B cell (primary cell): ENCODE measurements at regions not wholly inside any gene's neighbourhood (a gene's known extent, or its start where the extent isn't known, plus 50 kb on each side); places are given as distances from the start of the nearest gene placed in this dataset.

Source experiments
- ATAC-seq: fragments of 200-7000 bp; cut with Tn5 transposase; one replicate; pipeline ENCODE4 v1.10.0; 2021; ENCODE audit warnings: low read depth, mild to moderate bottlenecking, moderate number of reproducible peaks, moderate library complexity
- CTCF ChIA-PET: fragments of 350-600 bp; sonication (Branson Sonifier 250); formaldehyde crosslinking; loops from one replicate; lab custom pipeline; 2021; ENCODE audit warnings: antibody characterized with exemption, inconsistent platforms; lab: Charles Lee
- POLR2A ChIA-PET: fragments of 350-600 bp; sonication (Branson Sonifier 250); formaldehyde crosslinking; loops from one replicate; lab custom pipeline; 2021; ENCODE audit warnings: antibody characterized with exemption; lab: Charles Lee
- DNase-seq: peaks from one replicate; pipeline ENCODE4 v3.0.0; 2013
- H2AFZ ChIP-seq: 2 replicates; pipeline ENCODE4 v1.6.1; 2012; ENCODE audit warnings: mild to moderate bottlenecking, low read depth, low read length; ENCODE audit not compliant: insufficient read depth, poor library complexity, severe bottlenecking
- H3K27ac ChIP-seq, 2 donors: 1 replicate in 1 of 2; 2 replicates in 1 of 2; pipeline ENCODE4 v1.5.1; 2012 to 2013; ENCODE audit warnings: low read length in 2 of 2, mild to moderate bottlenecking in 2 of 2, moderate library complexity in 1 of 2
- H3K27me3 ChIP-seq, 4 experiments: fragments of 200-600 bp in 1 of 4; sonication (generic) in 1 of 4; replicated peaks in 1 of 4; 1 replicate in 2 of 4; 2 replicates in 2 of 4; pipeline versions ENCODE4 v1.6.1 to v1.7.0; 2013 to 2016; ENCODE audit warnings: low read length in 3 of 4, mild to moderate bottlenecking in 2 of 4, mixed read lengths in 1 of 4, moderate library complexity in 1 of 4; ENCODE audit not compliant: insufficient read depth in 4 of 4, control insufficient read depth in 3 of 4; ENCODE audit errors: control extremely low read depth in 1 of 4
- H3K36me3 ChIP-seq, 2 experiments: replicated peaks in 1 of 2; 1 replicate in 1 of 2; 2 replicates in 1 of 2; pipeline versions ENCODE4 v1.6.1 to v1.7.1; 2013; ENCODE audit warnings: low read length in 1 of 2; ENCODE audit not compliant: insufficient read depth in 2 of 2, control insufficient read depth in 1 of 2; ENCODE audit errors: control extremely low read depth in 1 of 2, extremely low read depth in 1 of 2
- H3K4me1 ChIP-seq, 2 donors: fragments of 200-600 bp in 1 of 2; sonication (generic) in 1 of 2; 1 replicate in 1 of 2; 2 replicates in 1 of 2; pipeline versions ENCODE4 v1.5.1 to v1.6.1; 2013 to 2017; ENCODE audit warnings: low read length in 2 of 2; ENCODE audit not compliant: control insufficient read depth in 2 of 2, insufficient read depth in 2 of 2
- H3K4me2 ChIP-seq: replicated peaks from 2 replicates; pipeline ENCODE3; 2012; ENCODE audit warnings: mild to moderate bottlenecking, low read depth, low read length; ENCODE audit not compliant: poor library complexity, severe bottlenecking
- H3K4me3 ChIP-seq, 5 experiments: fragments of 200-600 bp in 1 of 5; sonication (generic) in 1 of 5; 1 replicate in 3 of 5; 2 replicates in 2 of 5; pipeline versions ENCODE4 v1.5.1 to v1.7.0; 2011 to 2016; ENCODE audit warnings: low read length in 4 of 5, mild to moderate bottlenecking in 4 of 5, low read depth in 2 of 5, control low read depth in 1 of 5, moderate library complexity in 1 of 5; ENCODE audit not compliant: insufficient read depth in 1 of 5; ENCODE audit errors: control extremely low read depth in 1 of 5, extremely low read depth in 1 of 5
- H3K79me2 ChIP-seq: fragments of 200-600 bp; sonication (generic); one replicate; pipeline ENCODE4 v1.6.0; 2016; ENCODE audit warnings: low read length; ENCODE audit not compliant: control insufficient read depth, insufficient read depth
- H3K9ac ChIP-seq: fragments of 200-600 bp; sonication (generic); 2 replicates; pipeline ENCODE4 v1.6.1; 2017; ENCODE audit warnings: mild to moderate bottlenecking, low read length, moderate library complexity
- H3K9me3 ChIP-seq, 3 donors: one replicate each; pipeline versions ENCODE4 v1.6.1 to v1.7.1; 2013; ENCODE audit warnings: low read length in 2 of 3; ENCODE audit not compliant: control insufficient read depth in 2 of 3, insufficient read depth in 1 of 3; ENCODE audit errors: control extremely low read depth in 1 of 3
- H4K20me1 ChIP-seq: 2 replicates; pipeline ENCODE4 v1.6.0; 2012; ENCODE audit warnings: mild to moderate bottlenecking, low read length; ENCODE audit not compliant: insufficient read depth, control insufficient read depth, poor library complexity, severe bottlenecking
- H3K27ac Mint-ChIP-seq: one replicate; pipeline ENCODE4 v1.8.0; 2021; ENCODE audit warnings: mixed read lengths
- H3K27me3 Mint-ChIP-seq: one replicate; pipeline ENCODE4 v1.8.0; 2021; ENCODE audit warnings: mixed read lengths
- H3K4me1 Mint-ChIP-seq: one replicate; pipeline ENCODE4 v1.8.0; 2021; ENCODE audit warnings: mixed read lengths
- H3K4me3 Mint-ChIP-seq: one replicate; pipeline ENCODE4 v1.8.0; 2021; ENCODE audit warnings: mixed read lengths
- H3K9me3 Mint-ChIP-seq: one replicate; pipeline ENCODE4 v1.8.0; 2022; ENCODE audit warnings: mixed read lengths; ENCODE audit not compliant: insufficient read depth
- EZH2 ChIP-seq: IDR thresholded peaks from 2 replicates; pipeline ENCODE4 v1.6.1; 2012; ENCODE audit warnings: borderline replicate concordance, low read depth, mild to moderate bottlenecking, moderate library complexity, low read length; ENCODE audit not compliant: insufficient read depth, poor library complexity, severe bottlenecking
- WGBS: methylation state at CpG from one replicate; pipeline ENCODE4 v1.1.5; 2013; ENCODE audit warnings: missing lambda C conversion rate; ENCODE audit not compliant: insufficient coverage; 5-methylcytosine and 5-hydroxymethylcytosine counted together
- intact Hi-C: fragments of 100-400 bp; cut with micrococcal nuclease; formaldehyde crosslinking; loops from one replicate; pipeline ENCODE4 v1.10.0; 2022
- TF ChIP-seq, protein P1 (sequence below): fragments of 200-600 bp; IDR thresholded peaks from one replicate; pipeline ENCODE4 v1.8.0; 2022; ENCODE audit warnings: antibody characterized with exemption, mild to moderate bottlenecking

DNA sequence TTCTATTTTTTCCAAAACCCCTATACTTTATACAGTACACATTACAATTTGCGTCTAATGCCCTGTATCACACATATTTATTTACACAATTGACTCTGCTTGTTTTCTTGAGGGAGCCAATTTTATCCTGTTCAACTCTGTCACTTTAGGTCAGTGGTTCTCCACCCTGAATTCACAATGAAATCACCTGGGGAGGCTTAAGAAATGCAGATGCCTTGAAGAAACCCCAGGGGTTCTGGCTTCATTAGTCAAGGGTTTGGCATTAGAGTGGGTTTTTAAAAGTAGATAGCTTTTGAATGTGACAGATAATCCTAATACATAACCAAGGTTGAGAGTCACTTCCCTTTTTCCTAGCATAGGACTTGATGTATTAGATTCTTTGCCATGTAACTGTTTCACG, 398.6 kb upstream of the ERCC4 start:
- no peak for ATAC-seq
- Histone ChIP-seq H3K4me3 (no peak overlapping the region), H2AFZ (no peak overlapping the region), H3K36me3 (no peaks in the 10 kb centered on the region), H3K27ac (no peak overlapping the region), H3K27me3 (no peaks in the 10 kb centered on the region), H3K4me1 (no peaks in the 10 kb centered on the region), H3K9ac (no peak overlapping the region), H3K4me2 (no peak overlapping the region), H4K20me1 (no peaks in the 10 kb centered on the region), H3K9me3 (peaks cover 0 to 2% (median 0%) of the 10 kb centered on the region in 3 donors), H3K79me2 (no peaks in the 10 kb centered on the region)
- Mint-ChIP-seq H3K27me3 (no peaks in the 10 kb centered on the region), H3K4me3 (no peak overlapping the region), H3K9me3 (no peaks in the 10 kb centered on the region), H3K27ac (no peak overlapping the region), H3K4me1 (no peaks in the 10 kb centered on the region)
- ChIA-PET CTCF (no interaction called here), POLR2A (no interaction called here)
- TF ChIP-seq, protein P1, sequence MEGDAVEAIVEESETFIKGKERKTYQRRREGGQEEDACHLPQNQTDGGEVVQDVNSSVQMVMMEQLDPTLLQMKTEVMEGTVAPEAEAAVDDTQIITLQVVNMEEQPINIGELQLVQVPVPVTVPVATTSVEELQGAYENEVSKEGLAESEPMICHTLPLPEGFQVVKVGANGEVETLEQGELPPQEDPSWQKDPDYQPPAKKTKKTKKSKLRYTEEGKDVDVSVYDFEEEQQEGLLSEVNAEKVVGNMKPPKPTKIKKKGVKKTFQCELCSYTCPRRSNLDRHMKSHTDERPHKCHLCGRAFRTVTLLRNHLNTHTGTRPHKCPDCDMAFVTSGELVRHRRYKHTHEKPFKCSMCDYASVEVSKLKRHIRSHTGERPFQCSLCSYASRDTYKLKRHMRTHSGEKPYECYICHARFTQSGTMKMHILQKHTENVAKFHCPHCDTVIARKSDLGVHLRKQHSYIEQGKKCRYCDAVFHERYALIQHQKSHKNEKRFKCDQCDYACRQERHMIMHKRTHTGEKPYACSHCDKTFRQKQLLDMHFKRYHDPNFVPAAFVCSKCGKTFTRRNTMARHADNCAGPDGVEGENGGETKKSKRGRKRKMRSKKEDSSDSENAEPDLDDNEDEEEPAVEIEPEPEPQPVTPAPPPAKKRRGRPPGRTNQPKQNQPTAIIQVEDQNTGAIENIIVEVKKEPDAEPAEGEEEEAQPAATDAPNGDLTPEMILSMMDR = no peak
- no peak for TF ChIP-seq EZH2
- intact Hi-C loops = no loop called here
- no peak for DNase-seq
- WGBS = 80% methylated on average over 1 of the region's 2 CpGs

DNA sequence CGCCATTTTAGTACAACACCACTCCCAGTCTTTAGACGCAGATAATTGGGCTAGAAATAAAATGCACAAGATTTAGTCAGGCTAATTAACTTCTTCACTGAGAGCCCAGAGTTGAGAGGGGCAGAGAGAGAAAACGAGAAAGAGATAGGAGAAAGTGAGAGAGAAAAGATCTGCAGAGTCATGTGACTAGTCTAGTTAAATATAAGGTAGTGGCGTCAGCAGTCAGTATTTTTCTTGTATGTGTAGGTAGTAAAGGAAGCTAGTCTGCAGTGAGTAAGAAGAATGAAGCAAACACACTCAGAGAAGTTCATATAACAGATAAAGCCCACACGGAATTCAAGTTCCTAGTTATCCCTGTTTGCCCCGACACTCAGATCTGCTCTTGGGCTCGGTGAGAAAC, 392.6 kb upstream of the ERCC4 start:
- no peaks in the 10 kb centered on the region for H4K20me1 ChIP-seq
- CTCF ChIA-PET = no interaction called here
- H3K4me1 ChIP-seq = no peaks in the 10 kb centered on the region
- no peaks in the 10 kb centered on the region for H3K36me3 ChIP-seq
- Mint-ChIP-seq H3K27ac (no peak overlapping the region), H3K4me3 (no peak overlapping the region), H3K4me1 (peaks cover 6% of the 10 kb centered on the region), H3K27me3 (no peaks in the 10 kb centered on the region), H3K9me3 (no peaks in the 10 kb centered on the region)
- intact Hi-C loops = no loop called here
- H3K9me3 ChIP-seq = peaks cover 0 to 7% (median 2%) of the 10 kb centered on the region in 3 donors
- ATAC-seq = no peak
- no peak overlapping the region for H3K4me2 ChIP-seq
- POLR2A ChIA-PET = no interaction called here
- no peak overlapping the region for H2AFZ ChIP-seq
- 96% methylated on average over 3 of the region's 7 CpGs for WGBS
- TF ChIP-seq, protein P1 = no peak
- no peaks in the 10 kb centered on the region for H3K79me2 ChIP-seq
- no peak overlapping the region for H3K27ac ChIP-seq
- no peak overlapping the region for H3K4me3 ChIP-seq
- H3K27me3 ChIP-seq = no peaks in the 10 kb centered on the region
- DNase-seq = no peak
- H3K9ac ChIP-seq = no peak overlapping the region
